ENCODE measurements at regions not wholly inside any gene's neighbourhood (a gene's known extent, or its start where the extent isn't known, plus 50 kb on each side); places are given as distances from the start of the nearest gene placed in this dataset.

DNA sequence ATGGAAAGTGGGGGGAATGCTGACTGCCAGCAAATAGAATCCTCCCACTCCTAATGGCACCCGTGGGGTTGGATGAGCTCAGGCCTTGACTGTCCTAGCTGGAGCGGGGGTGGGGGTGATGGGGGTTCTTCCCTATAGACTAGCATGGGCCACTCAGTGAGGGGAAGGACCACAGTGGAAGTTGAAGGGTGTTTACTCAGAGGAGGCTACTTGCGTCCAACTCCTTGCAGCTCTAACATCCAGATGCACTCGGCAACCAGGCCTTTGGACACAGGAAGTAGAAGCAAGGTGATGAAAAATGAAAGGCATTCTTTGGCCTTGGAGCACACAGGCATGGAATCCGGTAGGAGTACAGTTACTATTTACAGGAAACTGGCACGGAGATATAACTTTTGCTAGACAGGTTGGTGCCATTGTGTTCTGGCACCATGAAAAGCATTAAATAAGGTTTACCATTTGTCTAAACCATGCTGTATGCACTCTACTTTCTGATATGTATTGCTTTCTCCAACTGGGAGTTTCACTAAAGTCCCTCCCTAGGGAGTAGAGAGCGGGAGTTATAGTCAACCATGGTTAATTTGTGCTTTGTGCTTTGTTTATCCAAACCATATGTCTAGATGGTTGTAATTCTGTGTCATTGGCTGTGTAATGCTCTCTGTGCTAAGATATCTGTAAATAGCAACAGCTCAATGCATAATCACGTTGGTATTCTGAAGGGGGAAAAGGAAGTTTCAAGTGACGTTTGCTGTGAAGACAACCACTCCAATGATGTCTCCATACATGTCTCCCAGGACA, 125.3 kb downstream of the TSHZ3 start:
- no peak for DNase-seq

- DNase-seq = peak; percentile 47
These were observed 128.7 kb downstream of the TSHZ3 start for GRCh38 chr19:31220540-31220939.

- DNase-seq = no peak
These were observed 134.2 kb downstream of the TSHZ3 start for GRCh38 chr19:31214997-31215396.

DNA sequence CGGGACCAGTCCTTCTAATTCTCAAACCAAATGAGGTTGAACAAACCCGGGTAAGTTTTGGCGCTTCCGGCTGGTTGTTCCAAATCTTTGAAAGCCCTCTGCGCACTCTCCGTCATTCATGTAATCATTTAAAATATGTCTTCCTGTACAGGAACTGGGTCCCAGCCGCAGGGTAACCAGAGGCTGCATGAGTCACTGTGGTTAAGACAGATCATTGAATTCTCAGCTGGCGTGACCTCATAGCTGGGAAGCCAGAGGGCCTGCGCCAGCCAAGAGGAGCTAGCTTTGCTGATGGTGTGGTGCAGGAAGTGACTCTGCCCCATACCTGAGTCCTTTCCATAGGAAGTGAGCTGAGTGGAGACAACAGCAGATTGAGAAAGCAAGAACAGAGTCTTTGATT, 135.2 kb downstream of the TSHZ3 start:
- peak; percentile 88 for DNase-seq

GRCh38 chr19:31211088-31211487, 138.1 kb downstream of the TSHZ3 start:
- DNase-seq = no peak

GRCh38 chr19:31205887-31206518, 143.2 kb downstream of the TSHZ3 start:
- no peak for DNase-seq

GRCh38 chr19:31204115-31204514, 145.1 kb downstream of the TSHZ3 start:
- no peak for DNase-seq

GRCh38 chr19:31185261-31185660, 164.0 kb downstream of the TSHZ3 start:
- DNase-seq = no peak

DNA sequence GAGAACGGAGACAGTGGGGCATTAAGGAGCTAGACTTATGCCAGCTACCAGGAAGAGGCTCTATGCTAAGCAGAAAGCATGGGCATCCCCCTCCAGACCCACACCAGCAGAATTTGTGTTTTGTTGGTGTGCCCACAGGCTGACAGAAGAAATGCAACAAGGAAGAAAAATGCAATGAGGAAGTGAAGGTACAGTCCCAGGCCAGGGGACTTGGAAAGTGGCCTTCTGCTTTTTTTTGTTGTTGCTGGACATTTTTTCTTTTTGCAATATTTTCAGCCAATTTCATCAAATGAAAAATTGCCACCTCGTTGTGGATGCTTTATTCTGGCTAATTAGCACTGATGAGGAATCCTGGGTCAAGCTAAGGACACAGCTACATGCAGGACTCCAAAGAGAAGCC, 167.7 kb downstream of the TSHZ3 start:
- no peak for DNase-seq

DNA sequence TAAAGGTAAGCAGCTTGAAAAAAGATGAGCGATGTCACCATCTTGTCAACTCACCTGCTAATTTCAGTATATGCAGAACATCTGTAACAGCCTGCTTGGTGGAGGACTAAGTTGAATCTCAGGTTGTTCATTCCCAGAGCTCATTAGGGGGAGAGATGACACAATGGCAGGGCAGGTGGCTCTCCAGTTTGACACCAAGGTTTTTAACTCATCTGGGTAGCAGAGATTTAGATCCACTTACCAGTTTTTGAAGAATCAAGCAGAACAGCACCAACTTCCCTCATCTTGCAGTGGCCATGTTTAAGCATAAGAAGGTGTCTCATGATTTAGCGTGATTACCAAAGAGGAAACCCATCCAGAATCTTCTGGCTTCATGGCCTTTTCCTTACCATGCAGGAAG, 168.3 kb downstream of the TSHZ3 start:
- no peak for DNase-seq

- no peak for DNase-seq
These were observed 169.8 kb downstream of the TSHZ3 start for GRCh38 chr19:31179471-31179852.

- DNase-seq = no peak
These were observed 170.3 kb downstream of the TSHZ3 start for GRCh38 chr19:31178833-31179470.

- DNase-seq = no peak
These were observed 172.0 kb downstream of the TSHZ3 start for GRCh38 chr19:31177246-31177645.

DNA sequence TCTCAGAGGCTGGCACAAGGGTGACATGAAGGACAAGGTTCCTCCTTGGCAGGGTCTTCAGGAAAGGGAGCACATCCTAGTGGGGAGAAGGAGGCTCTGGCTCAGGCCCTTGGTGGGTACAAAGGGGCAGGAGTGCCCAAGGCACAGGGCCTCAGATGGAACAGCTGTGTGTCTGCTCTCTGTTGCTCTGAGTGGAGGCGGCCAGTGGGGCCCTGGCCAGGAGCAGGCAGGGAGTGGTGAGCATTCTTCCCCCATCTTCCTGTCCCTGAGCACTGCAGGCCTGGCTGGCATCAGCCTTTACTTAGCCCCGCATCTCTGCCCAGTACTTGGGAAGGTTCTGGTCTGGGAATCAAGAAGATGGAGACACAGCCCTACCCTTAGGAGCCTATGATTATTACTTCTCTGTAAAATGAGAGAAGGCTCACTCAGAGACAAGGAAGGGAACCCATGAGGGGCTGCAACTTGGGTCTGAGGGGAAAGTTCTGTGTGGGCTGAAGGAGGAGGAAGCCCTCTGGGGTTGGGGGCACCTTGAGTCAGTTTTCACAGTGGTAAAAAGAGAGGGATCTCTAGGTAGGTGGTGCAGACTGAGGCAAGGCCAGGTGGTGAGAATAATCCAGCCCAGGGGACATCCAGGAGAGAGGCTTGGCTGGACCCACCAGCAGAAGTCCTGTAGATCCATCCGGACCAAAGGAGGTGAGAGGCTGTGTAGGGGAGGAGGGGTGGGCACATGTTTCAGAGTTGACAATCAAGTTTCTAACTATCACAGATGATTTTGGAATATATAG, 173.5 kb downstream of the TSHZ3 start:
- DNase-seq = no peak

DNA sequence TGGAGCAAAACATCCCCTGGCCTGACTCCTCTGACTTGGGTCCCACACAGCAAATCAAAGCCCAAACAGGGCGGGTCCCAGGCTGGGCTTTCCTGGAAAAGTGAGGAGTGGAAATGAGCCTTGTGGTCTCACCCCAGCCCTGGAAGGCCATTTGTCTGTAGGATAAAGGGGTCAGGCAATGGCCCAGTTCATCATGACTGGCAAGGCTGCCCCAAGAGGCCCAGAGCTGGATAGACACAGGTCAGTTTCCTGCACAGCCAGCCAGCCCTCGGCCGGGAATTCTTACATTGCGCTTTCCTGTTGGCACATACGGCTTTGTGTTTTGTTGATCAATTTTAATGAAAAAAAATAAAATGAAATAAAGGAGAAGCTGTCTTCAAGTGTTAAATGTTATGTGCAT, 174.3 kb downstream of the TSHZ3 start:
- no peak for DNase-seq

DNA sequence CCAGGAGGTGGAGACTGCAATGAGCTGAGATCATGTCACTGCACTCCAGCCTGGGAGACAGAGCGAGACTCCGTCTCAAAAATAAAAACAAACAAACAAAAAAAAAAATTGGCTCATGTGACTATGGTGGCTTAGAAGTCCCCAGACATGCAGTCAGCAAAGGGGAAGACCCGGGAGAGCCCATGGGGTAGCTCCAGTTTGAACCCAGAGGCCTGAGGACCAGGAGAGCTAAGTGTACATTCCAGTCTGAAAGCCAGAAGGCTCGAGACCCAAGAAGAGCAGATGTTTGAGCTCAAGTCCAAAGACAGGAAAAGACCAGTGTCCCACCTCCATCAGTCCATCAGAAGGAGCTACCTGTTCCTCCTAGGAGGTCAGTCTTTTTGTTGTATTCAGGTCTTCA, 175.2 kb downstream of the TSHZ3 start:
- DNase-seq = no peak

GRCh38 chr19:31171936-31172335, 177.3 kb downstream of the TSHZ3 start:
- no peak for DNase-seq

- DNase-seq = no peak
These were observed 179.2 kb downstream of the TSHZ3 start for GRCh38 chr19:31170046-31170445.

GRCh38 chr19:31168106-31168625, 181.1 kb downstream of the TSHZ3 start:
- DNase-seq = no peak

GRCh38 chr19:31167690-31168089, 181.5 kb downstream of the TSHZ3 start:
- DNase-seq = no peak

- DNase-seq = no peak
These were observed 183.0 kb downstream of the TSHZ3 start for GRCh38 chr19:31166206-31166605.

DNA sequence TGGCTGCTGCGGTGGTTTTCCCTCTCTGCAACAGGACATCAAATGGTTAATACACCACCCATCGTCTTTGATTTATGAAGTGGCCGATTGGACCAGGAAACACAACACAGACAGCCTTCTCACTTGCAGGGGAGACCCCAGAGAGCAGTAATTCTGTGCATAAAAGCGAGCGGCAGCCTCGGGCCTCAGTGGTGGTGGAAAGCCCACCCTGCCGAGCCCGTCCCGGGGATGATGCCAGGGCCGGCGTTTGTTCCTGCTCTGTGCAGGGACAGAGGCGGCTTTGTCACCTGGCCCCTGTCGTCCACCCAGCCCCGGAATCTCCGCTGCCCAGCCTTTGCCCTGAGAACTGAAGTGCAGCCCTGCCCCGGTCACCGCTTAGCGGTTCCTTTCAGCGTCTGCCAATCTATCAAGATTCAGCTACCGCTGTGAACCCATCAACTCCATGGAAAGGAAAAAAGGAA, 184.4 kb downstream of the TSHZ3 start:
- DNase-seq = no peak

DNA sequence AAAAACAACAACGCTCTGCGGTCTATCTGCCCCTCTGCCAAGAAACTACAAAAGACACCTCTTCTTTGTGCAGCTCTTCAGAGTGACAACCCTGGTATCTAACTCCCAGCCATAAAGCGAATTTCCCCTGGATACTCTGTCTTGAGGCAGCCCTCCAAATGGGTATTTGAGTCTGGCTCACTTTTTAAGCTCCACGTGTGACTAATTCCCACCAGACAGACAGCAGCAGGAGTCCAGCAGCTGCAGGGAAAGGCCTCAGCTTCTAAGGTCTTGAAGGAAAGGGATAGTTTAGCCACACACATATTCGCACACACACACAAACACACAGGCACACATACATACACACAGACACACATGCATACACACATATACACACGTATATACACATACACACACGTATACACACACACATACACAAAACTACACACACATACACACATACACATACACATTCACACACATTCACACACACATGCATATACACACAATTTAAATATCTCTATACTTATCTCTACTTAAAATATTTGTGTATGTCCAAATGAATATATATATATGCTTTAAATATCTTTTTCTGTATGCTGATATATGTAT, 188.8 kb downstream of the TSHZ3 start:
- DNase-seq = no peak
